ENCODE measurements at regions not wholly inside any gene's neighbourhood (a gene's known extent, or its start where the extent isn't known, plus 50 kb on each side); places are given as distances from the start of the nearest gene placed in this dataset.

DNA sequence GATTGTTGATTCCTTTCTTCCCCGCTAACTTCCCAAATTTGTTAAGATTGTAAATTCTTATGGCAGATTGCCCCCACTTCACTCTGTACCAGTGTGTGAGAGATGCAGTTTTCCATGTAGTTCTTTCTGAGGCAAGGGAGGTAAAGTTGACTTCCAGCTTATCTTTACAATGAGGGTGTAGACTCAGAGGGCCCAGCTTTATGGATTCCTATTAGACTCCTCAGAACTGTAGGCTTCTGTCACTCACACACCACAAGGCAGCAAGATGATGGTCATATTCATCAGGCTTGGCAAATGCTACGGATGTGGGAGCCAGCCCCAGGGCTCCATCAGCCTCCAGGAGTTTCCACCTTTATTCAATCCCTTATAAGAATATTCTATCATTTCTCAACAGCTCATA lies 461.9 kb upstream of the KLF4 start:
- TF ChIP-seq, protein P1, sequence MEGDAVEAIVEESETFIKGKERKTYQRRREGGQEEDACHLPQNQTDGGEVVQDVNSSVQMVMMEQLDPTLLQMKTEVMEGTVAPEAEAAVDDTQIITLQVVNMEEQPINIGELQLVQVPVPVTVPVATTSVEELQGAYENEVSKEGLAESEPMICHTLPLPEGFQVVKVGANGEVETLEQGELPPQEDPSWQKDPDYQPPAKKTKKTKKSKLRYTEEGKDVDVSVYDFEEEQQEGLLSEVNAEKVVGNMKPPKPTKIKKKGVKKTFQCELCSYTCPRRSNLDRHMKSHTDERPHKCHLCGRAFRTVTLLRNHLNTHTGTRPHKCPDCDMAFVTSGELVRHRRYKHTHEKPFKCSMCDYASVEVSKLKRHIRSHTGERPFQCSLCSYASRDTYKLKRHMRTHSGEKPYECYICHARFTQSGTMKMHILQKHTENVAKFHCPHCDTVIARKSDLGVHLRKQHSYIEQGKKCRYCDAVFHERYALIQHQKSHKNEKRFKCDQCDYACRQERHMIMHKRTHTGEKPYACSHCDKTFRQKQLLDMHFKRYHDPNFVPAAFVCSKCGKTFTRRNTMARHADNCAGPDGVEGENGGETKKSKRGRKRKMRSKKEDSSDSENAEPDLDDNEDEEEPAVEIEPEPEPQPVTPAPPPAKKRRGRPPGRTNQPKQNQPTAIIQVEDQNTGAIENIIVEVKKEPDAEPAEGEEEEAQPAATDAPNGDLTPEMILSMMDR (IDR thresholded peaks at IDR 0.05; ENCODE audit: low read depth, low read length) = no peak
- TF ChIP-seq EZH2phosphoT487 (IDR thresholded peaks at IDR 0.05; ENCODE audit: low read depth) = no peak
